GM23338 (cell line): ENCODE measurements at regions not wholly inside any gene's neighbourhood (a gene's known extent, or its start where the extent isn't known, plus 50 kb on each side); places are given as distances from the start of the nearest gene placed in this dataset.

Experiments
- ATAC-seq: fragments of 200-7000 bp; cut with Tn5 transposase; 3 replicates; pipeline ENCODE4 v1.9.1; 2020
- DNase-seq: peaks from one replicate; pipeline ENCODE4 v3.0.0-alpha.2; 2015; ENCODE audit warnings: low spot score
- H2AFZ ChIP-seq: fragments of 200-600 bp; sonication (generic); 2 replicates; pipeline ENCODE4 v1.8.0; 2016; ENCODE audit warnings: antibody characterized with exemption, mild to moderate bottlenecking, moderate library complexity
- H3F3A ChIP-seq: fragments of 200-600 bp; sonication (generic); replicated peaks from 2 replicates; pipeline ENCODE4 v1.8.0; 2017; ENCODE audit warnings: antibody characterized with exemption, mixed run types, low read depth
- H3K27ac ChIP-seq: fragments of 200-600 bp; sonication (generic); 2 replicates; pipeline ENCODE4 v1.6.1; 2016; ENCODE audit warnings: low read depth
- H3K27me3 ChIP-seq: fragments of 200-600 bp; sonication (generic); 2 replicates; pipeline ENCODE4 v1.8.0; 2016; ENCODE audit warnings: mild to moderate bottlenecking, mixed run types, moderate library complexity; ENCODE audit not compliant: insufficient read depth
- H3K36me3 ChIP-seq: fragments of 200-600 bp; sonication (generic); 2 replicates; pipeline ENCODE4 v1.8.0; 2016; ENCODE audit warnings: mild to moderate bottlenecking; ENCODE audit not compliant: insufficient read depth
- H3K4me1 ChIP-seq: fragments of 200-600 bp; sonication (generic); 2 replicates; pipeline ENCODE4 v1.8.0; 2016; ENCODE audit warnings: mild to moderate bottlenecking, moderate library complexity; ENCODE audit not compliant: insufficient read depth
- H3K4me2 ChIP-seq: fragments of 200-600 bp; sonication (generic); 2 replicates; pipeline ENCODE4 v1.7.1; 2017; ENCODE audit warnings: mixed run types
- H3K4me3 ChIP-seq: fragments of 200-600 bp; sonication (generic); 2 replicates; pipeline ENCODE4 v1.6.1; 2016; ENCODE audit warnings: mixed run types
- H3K79me2 ChIP-seq: fragments of 200-600 bp; sonication (generic); replicated peaks from 2 replicates; pipeline ENCODE4 v1.8.0; 2017; ENCODE audit warnings: mild to moderate bottlenecking; ENCODE audit not compliant: insufficient read depth
- H3K9me2 ChIP-seq: fragments of 200-600 bp; sonication (generic); 2 replicates; pipeline ENCODE4 v1.8.0; 2017; ENCODE audit not compliant: insufficient read depth
- H4K20me1 ChIP-seq: fragments of 200-600 bp; sonication (generic); replicated peaks from 2 replicates; pipeline ENCODE4 v1.8.0; 2017; ENCODE audit warnings: mild to moderate bottlenecking; ENCODE audit not compliant: insufficient read depth
- H3K27ac Mint-ChIP-seq: 2 replicates; pipeline ENCODE4 v1.8.0; 2020; ENCODE audit warnings: inconsistent platforms, mild to moderate bottlenecking, moderate library complexity, mixed read lengths
- H3K27me3 Mint-ChIP-seq: 3 replicates; pipeline ENCODE4 v1.8.0; 2022; ENCODE audit warnings: low read depth, mild to moderate bottlenecking, moderate library complexity, mixed read lengths, inconsistent platforms; ENCODE audit not compliant: insufficient read depth, poor library complexity
- H3K36me3 Mint-ChIP-seq: 3 replicates; pipeline ENCODE4 v1.8.0; 2021; ENCODE audit warnings: low read depth, mild to moderate bottlenecking, inconsistent platforms, moderate library complexity, mixed read lengths
- H3K4me1 Mint-ChIP-seq: 3 replicates; pipeline ENCODE4 v1.8.0; 2020; ENCODE audit warnings: mild to moderate bottlenecking, inconsistent platforms, mixed read lengths
- H3K4me3 Mint-ChIP-seq: 3 replicates; pipeline ENCODE4 v1.8.0; 2021; ENCODE audit warnings: moderate library complexity, mild to moderate bottlenecking, inconsistent platforms, mixed read lengths
- H3K9me3 Mint-ChIP-seq: 3 replicates; pipeline ENCODE4 v1.8.0; 2020; ENCODE audit warnings: moderate library complexity, mild to moderate bottlenecking, inconsistent platforms, mixed read lengths
- EZH2 ChIP-seq: fragments of 200-600 bp; sonication (generic); IDR thresholded peaks from one replicate; pipeline ENCODE4 v1.8.0; 2017; ENCODE audit warnings: antibody characterized with exemption, mild to moderate bottlenecking, low read depth; ENCODE audit not compliant: unreplicated experiment
- JUNB ChIP-seq: IDR thresholded peaks from one replicate; pipeline ENCODE4 v1.6.1; 2016; ENCODE audit warnings: antibody characterized with exemption; ENCODE audit not compliant: unreplicated experiment
- NANOG ChIP-seq: IDR thresholded peaks from 2 replicates; pipeline ENCODE4 v1.6.1; 2016; ENCODE audit warnings: antibody characterized with exemption, borderline replicate concordance
- POLR2AphosphoS5 ChIP-seq: IDR thresholded peaks from 2 replicates; pipeline ENCODE4 v1.6.1; 2016; ENCODE audit warnings: antibody characterized with exemption, low read depth
- STAT1 ChIP-seq: IDR thresholded peaks from one replicate; pipeline ENCODE4 v1.6.1; 2016; ENCODE audit warnings: antibody characterized with exemption; ENCODE audit not compliant: unreplicated experiment
- TF ChIP-seq, protein P1 (sequence below), 2 experiments: fragments of 200-600 bp in 1 of 2; sonication (generic) in 1 of 2; conservative IDR thresholded peaks; 2 replicates each; pipeline versions ENCODE4 v1.5.1 to v1.6.1; 2016 to 2017; ENCODE audit warnings: antibody characterized with exemption in 2 of 2, low read depth in 2 of 2, mild to moderate bottlenecking in 2 of 2, moderate library complexity in 1 of 2
- TF ChIP-seq, protein P2 (sequence below): fragments of 250-450 bp; sonication (Bioruptor Pico); IDR thresholded peaks from 2 replicates; pipeline ENCODE4 v1.5.0; 2020; ENCODE audit warnings: mild to moderate bottlenecking, moderate library complexity
- TF ChIP-seq, protein P3 (sequence below): IDR thresholded peaks from one replicate; pipeline ENCODE4 v1.6.1; 2018; ENCODE audit warnings: antibody characterized with exemption; ENCODE audit not compliant: unreplicated experiment

DNA sequence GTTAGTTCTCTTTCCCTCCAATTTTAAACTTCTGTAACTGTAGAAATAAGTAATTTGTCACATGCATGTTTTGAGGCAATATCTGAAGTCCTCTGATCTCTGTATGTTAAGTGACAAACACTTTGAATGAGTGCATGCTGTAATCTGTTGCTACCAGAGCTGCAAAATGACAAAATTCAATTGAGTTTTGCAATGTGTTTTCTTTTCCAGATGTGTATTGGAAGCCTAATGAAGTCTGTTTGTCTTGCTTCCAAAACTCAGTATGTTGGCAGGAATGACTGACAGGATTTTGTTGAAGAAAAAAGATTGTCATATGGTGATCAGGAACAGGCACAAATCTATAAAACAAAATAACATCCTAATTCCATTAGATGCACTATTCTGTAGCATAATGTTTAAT, 561.6 kb upstream of the CDH8 start:
- Mint-ChIP-seq H3K9me3 (no peaks in the 10 kb centered on the region; the same call in 2 of the 3 replicates), H3K4me1 (no peaks in the 10 kb centered on the region), H3K27ac (no peak overlapping the region), H3K36me3 (no peaks in the 10 kb centered on the region), H3K4me3 (no peak overlapping the region), H3K27me3 (no peaks in the 10 kb centered on the region)
- DNase-seq (no peak), ATAC-seq (no peak)
- Histone ChIP-seq H4K20me1 (no peaks in the 10 kb centered on the region), H3K27me3 (no peaks in the 10 kb centered on the region), H3K79me2 (no peaks in the 10 kb centered on the region), H3K4me3 (no peak overlapping the region), H3K27ac (no peak overlapping the region), H3K4me2 (no peak overlapping the region), H2AFZ (no peak overlapping the region), H3K9me2 (no peaks in the 10 kb centered on the region), H3K4me1 (no peaks in the 10 kb centered on the region), H3K36me3 (no peaks in the 10 kb centered on the region), H3F3A (no peaks in the 10 kb centered on the region)
- no peak for TF ChIP-seq STAT1
- no peak for TF ChIP-seq EZH2
- TF ChIP-seq JUNB: no peak
- TF ChIP-seq, protein P1, sequence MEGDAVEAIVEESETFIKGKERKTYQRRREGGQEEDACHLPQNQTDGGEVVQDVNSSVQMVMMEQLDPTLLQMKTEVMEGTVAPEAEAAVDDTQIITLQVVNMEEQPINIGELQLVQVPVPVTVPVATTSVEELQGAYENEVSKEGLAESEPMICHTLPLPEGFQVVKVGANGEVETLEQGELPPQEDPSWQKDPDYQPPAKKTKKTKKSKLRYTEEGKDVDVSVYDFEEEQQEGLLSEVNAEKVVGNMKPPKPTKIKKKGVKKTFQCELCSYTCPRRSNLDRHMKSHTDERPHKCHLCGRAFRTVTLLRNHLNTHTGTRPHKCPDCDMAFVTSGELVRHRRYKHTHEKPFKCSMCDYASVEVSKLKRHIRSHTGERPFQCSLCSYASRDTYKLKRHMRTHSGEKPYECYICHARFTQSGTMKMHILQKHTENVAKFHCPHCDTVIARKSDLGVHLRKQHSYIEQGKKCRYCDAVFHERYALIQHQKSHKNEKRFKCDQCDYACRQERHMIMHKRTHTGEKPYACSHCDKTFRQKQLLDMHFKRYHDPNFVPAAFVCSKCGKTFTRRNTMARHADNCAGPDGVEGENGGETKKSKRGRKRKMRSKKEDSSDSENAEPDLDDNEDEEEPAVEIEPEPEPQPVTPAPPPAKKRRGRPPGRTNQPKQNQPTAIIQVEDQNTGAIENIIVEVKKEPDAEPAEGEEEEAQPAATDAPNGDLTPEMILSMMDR (conservative IDR thresholded peaks at IDR 0.05; ENCODE audit: low read depth in 2 of 2): no peak
- TF ChIP-seq, protein P2, sequence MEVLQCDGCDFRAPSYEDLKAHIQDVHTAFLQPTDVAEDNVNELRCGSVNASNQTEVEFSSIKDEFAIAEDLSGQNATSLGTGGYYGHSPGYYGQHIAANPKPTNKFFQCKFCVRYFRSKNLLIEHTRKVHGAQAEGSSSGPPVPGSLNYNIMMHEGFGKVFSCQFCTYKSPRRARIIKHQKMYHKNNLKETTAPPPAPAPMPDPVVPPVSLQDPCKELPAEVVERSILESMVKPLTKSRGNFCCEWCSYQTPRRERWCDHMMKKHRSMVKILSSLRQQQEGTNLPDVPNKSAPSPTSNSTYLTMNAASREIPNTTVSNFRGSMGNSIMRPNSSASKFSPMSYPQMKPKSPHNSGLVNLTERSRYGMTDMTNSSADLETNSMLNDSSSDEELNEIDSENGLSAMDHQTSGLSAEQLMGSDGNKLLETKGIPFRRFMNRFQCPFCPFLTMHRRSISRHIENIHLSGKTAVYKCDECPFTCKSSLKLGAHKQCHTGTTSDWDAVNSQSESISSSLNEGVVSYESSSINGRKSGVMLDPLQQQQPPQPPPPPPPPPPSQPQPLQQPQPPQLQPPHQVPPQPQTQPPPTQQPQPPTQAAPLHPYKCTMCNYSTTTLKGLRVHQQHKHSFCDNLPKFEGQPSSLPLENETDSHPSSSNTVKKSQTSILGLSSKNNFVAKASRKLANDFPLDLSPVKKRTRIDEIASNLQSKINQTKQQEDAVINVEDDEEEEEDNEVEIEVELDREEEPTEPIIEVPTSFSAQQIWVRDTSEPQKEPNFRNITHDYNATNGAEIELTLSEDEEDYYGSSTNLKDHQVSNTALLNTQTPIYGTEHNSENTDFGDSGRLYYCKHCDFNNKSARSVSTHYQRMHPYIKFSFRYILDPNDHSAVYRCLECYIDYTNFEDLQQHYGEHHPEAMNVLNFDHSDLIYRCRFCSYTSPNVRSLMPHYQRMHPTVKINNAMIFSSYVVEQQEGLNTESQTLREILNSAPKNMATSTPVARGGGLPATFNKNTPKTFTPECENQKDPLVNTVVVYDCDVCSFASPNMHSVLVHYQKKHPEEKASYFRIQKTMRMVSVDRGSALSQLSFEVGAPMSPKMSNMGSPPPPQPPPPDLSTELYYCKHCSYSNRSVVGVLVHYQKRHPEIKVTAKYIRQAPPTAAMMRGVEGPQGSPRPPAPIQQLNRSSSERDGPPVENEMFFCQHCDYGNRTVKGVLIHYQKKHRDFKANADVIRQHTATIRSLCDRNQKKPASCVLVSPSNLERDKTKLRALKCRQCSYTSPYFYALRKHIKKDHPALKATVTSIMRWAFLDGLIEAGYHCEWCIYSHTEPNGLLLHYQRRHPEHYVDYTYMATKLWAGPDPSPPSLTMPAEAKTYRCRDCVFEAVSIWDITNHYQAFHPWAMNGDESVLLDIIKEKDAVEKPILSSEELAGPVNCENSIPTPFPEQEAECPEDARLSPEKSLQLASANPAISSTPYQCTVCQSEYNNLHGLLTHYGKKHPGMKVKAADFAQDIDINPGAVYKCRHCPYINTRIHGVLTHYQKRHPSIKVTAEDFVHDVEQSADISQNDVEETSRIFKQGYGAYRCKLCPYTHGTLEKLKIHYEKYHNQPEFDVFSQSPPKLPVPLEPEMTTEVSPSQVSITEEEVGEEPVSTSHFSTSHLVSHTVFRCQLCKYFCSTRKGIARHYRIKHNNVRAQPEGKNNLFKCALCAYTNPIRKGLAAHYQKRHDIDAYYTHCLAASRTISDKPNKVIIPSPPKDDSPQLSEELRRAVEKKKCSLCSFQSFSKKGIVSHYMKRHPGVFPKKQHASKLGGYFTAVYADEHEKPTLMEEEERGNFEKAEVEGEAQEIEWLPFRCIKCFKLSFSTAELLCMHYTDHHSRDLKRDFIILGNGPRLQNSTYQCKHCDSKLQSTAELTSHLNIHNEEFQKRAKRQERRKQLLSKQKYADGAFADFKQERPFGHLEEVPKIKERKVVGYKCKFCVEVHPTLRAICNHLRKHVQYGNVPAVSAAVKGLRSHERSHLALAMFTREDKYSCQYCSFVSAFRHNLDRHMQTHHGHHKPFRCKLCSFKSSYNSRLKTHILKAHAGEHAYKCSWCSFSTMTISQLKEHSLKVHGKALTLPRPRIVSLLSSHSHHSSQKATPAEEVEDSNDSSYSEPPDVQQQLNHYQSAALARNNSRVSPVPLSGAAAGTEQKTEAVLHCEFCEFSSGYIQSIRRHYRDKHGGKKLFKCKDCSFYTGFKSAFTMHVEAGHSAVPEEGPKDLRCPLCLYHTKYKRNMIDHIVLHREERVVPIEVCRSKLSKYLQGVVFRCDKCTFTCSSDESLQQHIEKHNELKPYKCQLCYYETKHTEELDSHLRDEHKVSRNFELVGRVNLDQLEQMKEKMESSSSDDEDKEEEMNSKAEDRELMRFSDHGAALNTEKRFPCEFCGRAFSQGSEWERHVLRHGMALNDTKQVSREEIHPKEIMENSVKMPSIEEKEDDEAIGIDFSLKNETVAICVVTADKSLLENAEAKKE (CRISPR knock-in tag): no peak
- no peak for TF ChIP-seq NANOG
- TF ChIP-seq, protein P3, sequence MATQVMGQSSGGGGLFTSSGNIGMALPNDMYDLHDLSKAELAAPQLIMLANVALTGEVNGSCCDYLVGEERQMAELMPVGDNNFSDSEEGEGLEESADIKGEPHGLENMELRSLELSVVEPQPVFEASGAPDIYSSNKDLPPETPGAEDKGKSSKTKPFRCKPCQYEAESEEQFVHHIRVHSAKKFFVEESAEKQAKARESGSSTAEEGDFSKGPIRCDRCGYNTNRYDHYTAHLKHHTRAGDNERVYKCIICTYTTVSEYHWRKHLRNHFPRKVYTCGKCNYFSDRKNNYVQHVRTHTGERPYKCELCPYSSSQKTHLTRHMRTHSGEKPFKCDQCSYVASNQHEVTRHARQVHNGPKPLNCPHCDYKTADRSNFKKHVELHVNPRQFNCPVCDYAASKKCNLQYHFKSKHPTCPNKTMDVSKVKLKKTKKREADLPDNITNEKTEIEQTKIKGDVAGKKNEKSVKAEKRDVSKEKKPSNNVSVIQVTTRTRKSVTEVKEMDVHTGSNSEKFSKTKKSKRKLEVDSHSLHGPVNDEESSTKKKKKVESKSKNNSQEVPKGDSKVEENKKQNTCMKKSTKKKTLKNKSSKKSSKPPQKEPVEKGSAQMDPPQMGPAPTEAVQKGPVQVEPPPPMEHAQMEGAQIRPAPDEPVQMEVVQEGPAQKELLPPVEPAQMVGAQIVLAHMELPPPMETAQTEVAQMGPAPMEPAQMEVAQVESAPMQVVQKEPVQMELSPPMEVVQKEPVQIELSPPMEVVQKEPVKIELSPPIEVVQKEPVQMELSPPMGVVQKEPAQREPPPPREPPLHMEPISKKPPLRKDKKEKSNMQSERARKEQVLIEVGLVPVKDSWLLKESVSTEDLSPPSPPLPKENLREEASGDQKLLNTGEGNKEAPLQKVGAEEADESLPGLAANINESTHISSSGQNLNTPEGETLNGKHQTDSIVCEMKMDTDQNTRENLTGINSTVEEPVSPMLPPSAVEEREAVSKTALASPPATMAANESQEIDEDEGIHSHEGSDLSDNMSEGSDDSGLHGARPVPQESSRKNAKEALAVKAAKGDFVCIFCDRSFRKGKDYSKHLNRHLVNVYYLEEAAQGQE: no peak
- no peak for TF ChIP-seq POLR2AphosphoS5
